Transverse colon (tissue), 4 donors: ENCODE measurements at regions not wholly inside any gene's neighbourhood (a gene's known extent, or its start where the extent isn't known, plus 50 kb on each side); places are given as distances from the start of the nearest gene placed in this dataset.

Experiments
- DNase-seq: peaks from one replicate; pipeline ENCODE4 v3.0.0-alpha.2; 2019
- H3K27ac ChIP-seq, 4 donors: fragments of 200-600 bp; sonication (generic); 2 replicates each; pipeline ENCODE4 v1.5.1; 2016 to 2018; ENCODE audit warnings: inconsistent platforms in 4 of 4
- H3K27me3 ChIP-seq: fragments of 200-600 bp; sonication (generic); 2 replicates; pipeline ENCODE4 v1.5.1; 2017; ENCODE audit warnings: inconsistent platforms
- H3K36me3 ChIP-seq, 4 donors: fragments of 200-600 bp; sonication (generic); 2 replicates each; pipeline ENCODE4 v1.5.1; 2017 to 2019; ENCODE audit warnings: inconsistent platforms in 4 of 4
- H3K4me1 ChIP-seq, 4 donors: fragments of 200-600 bp; sonication (generic); 2 replicates each; pipeline ENCODE4 v1.5.1; 2017 to 2020; ENCODE audit warnings: inconsistent platforms in 4 of 4
- H3K4me3 ChIP-seq, 4 donors: fragments of 200-600 bp; sonication (generic); 1 replicate in 1 of 4; 2 replicates in 3 of 4; pipeline versions ENCODE4 v1.5.1 to v1.6.1; 2017 to 2019; ENCODE audit warnings: inconsistent platforms in 4 of 4
- H3K9me3 ChIP-seq, 2 donors: fragments of 200-600 bp; sonication (generic); 2 replicates each; pipeline ENCODE4 v1.5.1; 2017 to 2019; ENCODE audit warnings: inconsistent platforms in 2 of 2
- EP300 ChIP-seq: sonication (generic); formaldehyde crosslinking; IDR thresholded peaks from one replicate; pipeline ENCODE4 v1.6.1; 2017; ENCODE audit warnings: antibody characterized with exemption, low read depth
- POLR2A ChIP-seq: fragments of 450-650 bp; IDR thresholded peaks from one replicate; pipeline ENCODE4 v1.6.1; 2016; ENCODE audit warnings: antibody characterized with exemption, mild to moderate bottlenecking, moderate library complexity
- POLR2AphosphoS5 ChIP-seq, 3 donors: sonication (generic); formaldehyde crosslinking; IDR thresholded peaks; one replicate each; pipeline ENCODE4 v1.6.1; 2016; ENCODE audit warnings: antibody characterized with exemption in 3 of 3
- WGBS, 2 donors: methylation state at CpG; one replicate each; pipeline ENCODE4 v1.1.5; 2018; ENCODE audit warnings: low coverage in 1 of 2; 5-methylcytosine and 5-hydroxymethylcytosine counted together
- in situ Hi-C, 4 donors: fragments of 200-750 bp; cut with MboI; loops; one replicate each; pipeline versions ENCODE4 v1.15.0 to v1.15.1; 2017; ENCODE audit warnings: low sequenced_read_pairs in 3 of 4, low pct_ligation_motif_present in 1 of 4, low pct_unique_long_range_greater_than_20kb in 1 of 4
- intact Hi-C: fragments of 100-400 bp; cut with DNase I; formaldehyde crosslinking; loops from one replicate; pipeline ENCODE4 v1.15.1; 2023; ENCODE audit warnings: low total_unique reads
- small RNA-seq, 4 donors: library from RNA; depleted of rRNA; stranded (forward); fragments of <200 nt; gene quantifications; one replicate each; pipeline ENCODE3, GENCODE V24; 2016
- TF ChIP-seq, protein P1 (sequence below), 5 experiments: fragments of 200-600 bp in 3 of 5; fragments of 450-650 bp in 2 of 5; sonication (generic) in 3 of 5; IDR thresholded peaks; 1 replicate in 2 of 5; 2 replicates in 3 of 5; pipeline ENCODE4 v1.5.1; 2016 to 2017; ENCODE audit warnings: antibody characterized with exemption in 5 of 5, inconsistent platforms in 3 of 5, mild to moderate bottlenecking in 2 of 5, moderate library complexity in 1 of 5

- no peak for DNase-seq
- Histone ChIP-seq H3K36me3 (no peaks in the 10 kb centered on the region), H3K27me3 (no peaks in the 10 kb centered on the region), H3K4me1 (no peaks in the 10 kb centered on the region), H3K9me3 (no peaks in the 10 kb centered on the region), H3K4me3 (no peak overlapping the region), H3K27ac (no peak overlapping the region)
- intact Hi-C loops (loop anchor here (1.0 kb wide), 1 partner anchor 15 kb away; no protein-coding TSS in a partner anchor), in situ Hi-C loops (no loop called here)
- 73 to 93% methylated on average over 1 of the region's 1 CpG for WGBS, 2 donors
- TF ChIP-seq POLR2A (no peak), POLR2AphosphoS5 (IDR thresholded peaks at IDR 0.05) (no peak), EP300 (no peak)
- TF ChIP-seq, protein P1, sequence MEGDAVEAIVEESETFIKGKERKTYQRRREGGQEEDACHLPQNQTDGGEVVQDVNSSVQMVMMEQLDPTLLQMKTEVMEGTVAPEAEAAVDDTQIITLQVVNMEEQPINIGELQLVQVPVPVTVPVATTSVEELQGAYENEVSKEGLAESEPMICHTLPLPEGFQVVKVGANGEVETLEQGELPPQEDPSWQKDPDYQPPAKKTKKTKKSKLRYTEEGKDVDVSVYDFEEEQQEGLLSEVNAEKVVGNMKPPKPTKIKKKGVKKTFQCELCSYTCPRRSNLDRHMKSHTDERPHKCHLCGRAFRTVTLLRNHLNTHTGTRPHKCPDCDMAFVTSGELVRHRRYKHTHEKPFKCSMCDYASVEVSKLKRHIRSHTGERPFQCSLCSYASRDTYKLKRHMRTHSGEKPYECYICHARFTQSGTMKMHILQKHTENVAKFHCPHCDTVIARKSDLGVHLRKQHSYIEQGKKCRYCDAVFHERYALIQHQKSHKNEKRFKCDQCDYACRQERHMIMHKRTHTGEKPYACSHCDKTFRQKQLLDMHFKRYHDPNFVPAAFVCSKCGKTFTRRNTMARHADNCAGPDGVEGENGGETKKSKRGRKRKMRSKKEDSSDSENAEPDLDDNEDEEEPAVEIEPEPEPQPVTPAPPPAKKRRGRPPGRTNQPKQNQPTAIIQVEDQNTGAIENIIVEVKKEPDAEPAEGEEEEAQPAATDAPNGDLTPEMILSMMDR (IDR thresholded peaks at IDR 0.05) = no peak
These were observed 65.7 kb upstream of the RORB start for GRCh38 chr9:74431467-74431866.

DNA sequence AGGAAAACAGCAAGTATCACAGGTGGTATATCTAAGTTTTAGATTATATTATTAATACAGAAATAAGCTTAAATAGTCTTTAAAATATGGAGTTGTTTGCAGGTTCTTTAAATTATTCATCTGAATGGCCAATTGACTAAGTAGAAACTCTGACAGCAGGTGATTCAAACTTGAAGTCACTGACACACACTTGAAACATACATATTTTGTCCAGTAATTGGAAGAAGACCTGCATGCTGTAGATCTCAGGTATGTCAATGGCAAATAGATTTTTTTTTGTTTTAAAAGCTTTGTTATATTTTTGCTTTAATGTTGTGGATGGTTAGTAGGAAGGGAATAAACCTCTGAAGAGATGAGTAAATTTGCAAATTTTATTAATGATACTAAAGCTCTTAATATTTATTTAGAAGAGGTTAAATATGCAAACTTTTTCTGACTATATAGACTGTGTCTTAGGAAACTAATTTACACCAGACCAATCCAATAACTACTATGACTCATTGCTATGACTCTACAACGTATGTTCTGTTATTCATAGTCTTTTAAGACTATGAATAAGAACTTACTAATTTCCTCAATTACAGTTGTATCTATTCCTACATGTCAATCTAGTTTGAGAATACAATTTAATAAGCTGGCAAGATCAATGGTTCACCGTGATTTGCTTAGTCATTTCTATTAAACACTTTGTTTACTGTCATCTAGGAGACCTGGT is 53.9 kb upstream of the RORB start:
- intact Hi-C loops (no loop called here), in situ Hi-C loops (no loop called here)
- H3K27ac ChIP-seq = no peak overlapping the region
- no peaks in the 10 kb centered on the region for H3K4me1 ChIP-seq
- H3K27me3 ChIP-seq = no peaks in the 10 kb centered on the region
- H3K9me3 ChIP-seq = no peaks in the 10 kb centered on the region
- H3K4me3 ChIP-seq = no peak overlapping the region
- H3K36me3 ChIP-seq = no peaks in the 10 kb centered on the region
- no peak for DNase-seq
- TF ChIP-seq POLR2AphosphoS5 (IDR thresholded peaks at IDR 0.05) (no peak), EP300 (no peak), POLR2A (no peak)
- TF ChIP-seq, protein P1 (IDR thresholded peaks at IDR 0.05) = no peak
- WGBS, 2 donors = 44 to 46% methylated on average over 2 of the region's 2 CpGs

GRCh38 chr9:74444369-74444768 is 52.8 kb upstream of the RORB start:
- in situ Hi-C loops = no loop called here
- 74 to 80% methylated on average over 2 to 6 of the region's 6 CpGs for WGBS, 2 donors
- no peak overlapping the region for H3K4me3 ChIP-seq
- H3K4me1 ChIP-seq = no peaks in the 10 kb centered on the region
- intact Hi-C loops = no loop called here
- no peak for DNase-seq
- H3K27ac ChIP-seq = no peak overlapping the region
- TF ChIP-seq POLR2AphosphoS5 (IDR thresholded peaks at IDR 0.05) (no peak), EP300 (no peak), POLR2A (no peak)
- TF ChIP-seq, protein P1 (IDR thresholded peaks at IDR 0.05) = no peak
- no peaks in the 10 kb centered on the region for H3K9me3 ChIP-seq
- H3K36me3 ChIP-seq = no peaks in the 10 kb centered on the region
- no peaks in the 10 kb centered on the region for H3K27me3 ChIP-seq

Small RNA genes in the stretch of these regions (small RNA-seq; reads per million reads assigned to genes)
- 0 to 0.14 (median 0) reads per million in 4 donors for gene RNA5SP286
